ENCODE measurements at regions not wholly inside any gene's neighbourhood (a gene's known extent, or its start where the extent isn't known, plus 50 kb on each side); places are given as distances from the start of the nearest gene placed in this dataset.

- Histone ChIP-seq H3K4me3 (no peak overlapping the region), H3K9me3 (no peaks in the 10 kb centered on the region), H3K27me3 (no peaks in the 10 kb centered on the region), H3K27ac (no peak overlapping the region), H3K36me3 (no peaks in the 10 kb centered on the region), H3K4me1 (no peaks in the 10 kb centered on the region)
- TF ChIP-seq, protein P1, sequence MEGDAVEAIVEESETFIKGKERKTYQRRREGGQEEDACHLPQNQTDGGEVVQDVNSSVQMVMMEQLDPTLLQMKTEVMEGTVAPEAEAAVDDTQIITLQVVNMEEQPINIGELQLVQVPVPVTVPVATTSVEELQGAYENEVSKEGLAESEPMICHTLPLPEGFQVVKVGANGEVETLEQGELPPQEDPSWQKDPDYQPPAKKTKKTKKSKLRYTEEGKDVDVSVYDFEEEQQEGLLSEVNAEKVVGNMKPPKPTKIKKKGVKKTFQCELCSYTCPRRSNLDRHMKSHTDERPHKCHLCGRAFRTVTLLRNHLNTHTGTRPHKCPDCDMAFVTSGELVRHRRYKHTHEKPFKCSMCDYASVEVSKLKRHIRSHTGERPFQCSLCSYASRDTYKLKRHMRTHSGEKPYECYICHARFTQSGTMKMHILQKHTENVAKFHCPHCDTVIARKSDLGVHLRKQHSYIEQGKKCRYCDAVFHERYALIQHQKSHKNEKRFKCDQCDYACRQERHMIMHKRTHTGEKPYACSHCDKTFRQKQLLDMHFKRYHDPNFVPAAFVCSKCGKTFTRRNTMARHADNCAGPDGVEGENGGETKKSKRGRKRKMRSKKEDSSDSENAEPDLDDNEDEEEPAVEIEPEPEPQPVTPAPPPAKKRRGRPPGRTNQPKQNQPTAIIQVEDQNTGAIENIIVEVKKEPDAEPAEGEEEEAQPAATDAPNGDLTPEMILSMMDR (IDR thresholded peaks at IDR 0.05) = no peak
- TF ChIP-seq POLR2A (IDR thresholded peaks at IDR 0.05) = no peak
- TF ChIP-seq EP300 (IDR thresholded peaks at IDR 0.05) = no peak
- no peak for DNase-seq (ENCODE audit: low spot score in 2 of 2)
- 85 to 88% methylated on average over 3 of the region's 3 CpGs for WGBS, 2 donors
These were observed 403.4 kb downstream of the HDGFL1 start for GRCh38 chr6:22972771-22973170.

- no peaks in the 10 kb centered on the region for H3K9me3 ChIP-seq
- H3K4me3 ChIP-seq = no peak overlapping the region
- H3K36me3 ChIP-seq = no peaks in the 10 kb centered on the region
- TF ChIP-seq, protein P1 (IDR thresholded peaks at IDR 0.05) = no peak
- no peak for TF ChIP-seq POLR2A (IDR thresholded peaks at IDR 0.05)
- TF ChIP-seq EP300 (IDR thresholded peaks at IDR 0.05) = no peak
- WGBS, 2 donors = 2 to 97% methylated on average over 1 of the region's 1 CpG
- no peak for DNase-seq (ENCODE audit: low spot score in 2 of 2)
- H3K4me1 ChIP-seq = no peaks in the 10 kb centered on the region
- H3K27me3 ChIP-seq = no peaks in the 10 kb centered on the region
- no peak overlapping the region for H3K27ac ChIP-seq
These were observed 405.7 kb downstream of the HDGFL1 start for GRCh38 chr6:22975079-22975478.

- WGBS, 2 donors = 88 to 96% methylated on average over 2 of the region's 2 CpGs
- DNase-seq (ENCODE audit: low spot score in 2 of 2) = no peak
- Histone ChIP-seq H3K9me3 (peaks cover 0 to 8% (median 0%) of the 10 kb centered on the region in 4 donors), H3K4me1 (no peaks in the 10 kb centered on the region), H3K27me3 (no peaks in the 10 kb centered on the region), H3K36me3 (no peaks in the 10 kb centered on the region), H3K27ac (no peak overlapping the region), H3K4me3 (no peak overlapping the region)
- TF ChIP-seq EP300 (IDR thresholded peaks at IDR 0.05) (no peak), POLR2A (IDR thresholded peaks at IDR 0.05) (no peak)
- TF ChIP-seq, protein P1 (IDR thresholded peaks at IDR 0.05) = no peak
These were observed 411.1 kb downstream of the HDGFL1 start for GRCh38 chr6:22980446-22980845.

DNA sequence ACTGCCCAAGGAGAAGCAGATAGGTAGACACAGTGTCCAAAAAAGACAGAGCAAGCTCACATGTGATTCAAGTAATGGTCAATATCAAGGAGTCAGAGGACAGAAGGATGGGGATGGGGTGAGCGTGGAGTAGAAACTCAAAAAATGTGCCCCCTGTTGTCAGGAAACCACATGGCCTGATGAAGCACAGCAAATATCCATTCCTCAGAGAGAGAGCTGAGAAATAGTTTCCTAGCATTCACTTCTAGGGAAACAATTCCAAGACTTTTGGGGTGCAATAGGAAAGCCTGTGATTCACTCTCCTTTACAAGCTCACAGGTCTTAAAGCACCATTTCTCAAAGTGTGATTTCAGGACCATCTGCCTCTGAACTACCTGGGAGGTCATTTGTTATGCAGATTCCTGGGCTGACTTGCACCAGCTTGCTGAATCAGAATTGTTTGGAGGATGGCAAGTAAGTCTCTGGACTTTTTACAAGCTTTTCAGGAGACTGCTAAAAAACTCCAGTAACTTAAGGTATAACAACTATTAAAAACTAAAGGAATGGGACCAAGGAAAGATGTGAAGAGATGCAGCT, 432.8 kb downstream of the HDGFL1 start:
- WGBS, 2 donors = 93 to 94% methylated on average over 1 of the region's 1 CpG
- no peaks in the 10 kb centered on the region for H3K27me3 ChIP-seq
- peaks cover 0 to 10% (median 0%) of the 10 kb centered on the region in 4 donors for H3K4me1 ChIP-seq
- TF ChIP-seq, protein P1 (IDR thresholded peaks at IDR 0.05) = no peak
- TF ChIP-seq POLR2A (IDR thresholded peaks at IDR 0.05) = no peak
- no peak for TF ChIP-seq EP300 (IDR thresholded peaks at IDR 0.05)
- DNase-seq (ENCODE audit: low spot score in 2 of 2) = no peak
- no peaks in the 10 kb centered on the region for H3K9me3 ChIP-seq
- no peak overlapping the region for H3K27ac ChIP-seq
- no peaks in the 10 kb centered on the region for H3K36me3 ChIP-seq
- H3K4me3 ChIP-seq = no peak overlapping the region

- DNase-seq (ENCODE audit: low spot score in 2 of 2) = peak in 1 of 2 donors; percentile 36
- peak overlapping the region in 1 of 4 donors; percentile 19 for H3K4me3 ChIP-seq
- H3K27ac ChIP-seq = no peak overlapping the region
These were observed 434.5 kb downstream of the HDGFL1 start for GRCh38 chr6:23003671-23004467.

More at GRCh38 chr6:23003671-23004467, 434.5 kb downstream of the HDGFL1 start:
- Histone ChIP-seq H3K9me3 (no peaks in the 10 kb centered on the region), H3K27me3 (no peaks in the 10 kb centered on the region), H3K36me3 (no peaks in the 10 kb centered on the region), H3K4me1 (peaks cover 0 to 10% (median 0%) of the 10 kb centered on the region in 4 donors)
- TF ChIP-seq POLR2A (IDR thresholded peaks at IDR 0.05) (no peak), EP300 (IDR thresholded peaks at IDR 0.05) (no peak)
- TF ChIP-seq, protein P1 (IDR thresholded peaks at IDR 0.05) = no peak
- 58 to 63% methylated on average over 14 of the region's 14 CpGs for WGBS, 2 donors

All from tibial nerve (tissue), 4 donors.